A549 (cell line): ENCODE measurements at regions not wholly inside any gene's neighbourhood (a gene's known extent, or its start where the extent isn't known, plus 50 kb on each side); places are given as distances from the start of the nearest gene placed in this dataset.

Experiments
- CEBPB ChIP-seq, 2 experiments: fragments of >200 bp in 1 of 2; sonication (Bioruptor Twin) in 1 of 2; formaldehyde crosslinking in 1 of 2; IDR thresholded peaks; 2 replicates each; pipeline ENCODE4 v1.6.1; 2012 to 2016
- FOSB ChIP-seq: fragments of 250-450 bp; sonication (Bioruptor Pico); IDR thresholded peaks from 2 replicates; pipeline ENCODE4 v1.5.0; 2020; ENCODE audit warnings: mild to moderate bottlenecking, moderate library complexity
- HDAC2 ChIP-seq: fragments of 200-600 bp; sonication (generic); IDR thresholded peaks from 2 replicates; pipeline ENCODE4 v1.6.1; 2016
- MAZ ChIP-seq: fragments of 150-350 bp; IDR thresholded peaks from 2 replicates; pipeline ENCODE4 v1.6.1; 2014; ENCODE audit warnings: antibody characterized with exemption, low read depth, low read length, borderline replicate concordance
- POLR2A ChIP-seq: IDR thresholded peaks from 2 replicates; pipeline ENCODE4 v1.6.1; 2012; ENCODE audit warnings: mild to moderate bottlenecking, low read length
- RCOR1 ChIP-seq: fragments of 150-350 bp; IDR thresholded peaks from 2 replicates; pipeline ENCODE4 v1.6.1; 2014; ENCODE audit warnings: antibody characterized with exemption, low read length, low read depth
- TF ChIP-seq, protein P1 (sequence below): fragments of >200 bp; sonication (Bioruptor Twin); formaldehyde crosslinking; IDR thresholded peaks from 3 replicates; pipeline ENCODE4 v1.5.1; 2016

- TF ChIP-seq MAZ (no peak), HDAC2 (no peak), CEBPB (IDR thresholded peaks at IDR 0.05) (no peak), FOSB (CRISPR knock-in tag) (no peak), POLR2A (no peak), RCOR1 (no peak)
- TF ChIP-seq, protein P1, sequence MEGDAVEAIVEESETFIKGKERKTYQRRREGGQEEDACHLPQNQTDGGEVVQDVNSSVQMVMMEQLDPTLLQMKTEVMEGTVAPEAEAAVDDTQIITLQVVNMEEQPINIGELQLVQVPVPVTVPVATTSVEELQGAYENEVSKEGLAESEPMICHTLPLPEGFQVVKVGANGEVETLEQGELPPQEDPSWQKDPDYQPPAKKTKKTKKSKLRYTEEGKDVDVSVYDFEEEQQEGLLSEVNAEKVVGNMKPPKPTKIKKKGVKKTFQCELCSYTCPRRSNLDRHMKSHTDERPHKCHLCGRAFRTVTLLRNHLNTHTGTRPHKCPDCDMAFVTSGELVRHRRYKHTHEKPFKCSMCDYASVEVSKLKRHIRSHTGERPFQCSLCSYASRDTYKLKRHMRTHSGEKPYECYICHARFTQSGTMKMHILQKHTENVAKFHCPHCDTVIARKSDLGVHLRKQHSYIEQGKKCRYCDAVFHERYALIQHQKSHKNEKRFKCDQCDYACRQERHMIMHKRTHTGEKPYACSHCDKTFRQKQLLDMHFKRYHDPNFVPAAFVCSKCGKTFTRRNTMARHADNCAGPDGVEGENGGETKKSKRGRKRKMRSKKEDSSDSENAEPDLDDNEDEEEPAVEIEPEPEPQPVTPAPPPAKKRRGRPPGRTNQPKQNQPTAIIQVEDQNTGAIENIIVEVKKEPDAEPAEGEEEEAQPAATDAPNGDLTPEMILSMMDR, result no peak
These were observed 92.0 kb downstream of the DIRAS3 start for GRCh38 chr1:67958472-67958871.
